Panc1 (cell line): ENCODE measurements at regions not wholly inside any gene's neighbourhood (a gene's known extent, or its start where the extent isn't known, plus 50 kb on each side); places are given as distances from the start of the nearest gene placed in this dataset.

Experiments used
- CTCF ChIP-seq: fragments of 450-650 bp; IDR thresholded peaks from 2 replicates; pipeline ENCODE4 v1.5.1; 2017; ENCODE audit warnings: mild to moderate bottlenecking
- POLR2AphosphoS5 ChIP-seq: IDR thresholded peaks from 2 replicates; pipeline ENCODE4 v1.6.1; 2012; ENCODE audit warnings: mild to moderate bottlenecking, low read depth, low read length, moderate library complexity
- TCF7L2 ChIP-seq: IDR thresholded peaks from 2 replicates; pipeline ENCODE4 v1.6.1; 2011; ENCODE audit warnings: mild to moderate bottlenecking, low read depth, low read length, inconsistent platforms
- TF ChIP-seq, protein P1 (sequence below), 2 experiments: IDR thresholded peaks; 2 replicates each; pipeline ENCODE4 v1.6.1; 2011 to 2012; ENCODE audit warnings: low read depth in 2 of 2, control low read depth in 1 of 2, low read length in 1 of 2, mild to moderate bottlenecking in 1 of 2, moderate library complexity in 1 of 2; ENCODE audit not compliant: insufficient read depth in 1 of 2

DNA sequence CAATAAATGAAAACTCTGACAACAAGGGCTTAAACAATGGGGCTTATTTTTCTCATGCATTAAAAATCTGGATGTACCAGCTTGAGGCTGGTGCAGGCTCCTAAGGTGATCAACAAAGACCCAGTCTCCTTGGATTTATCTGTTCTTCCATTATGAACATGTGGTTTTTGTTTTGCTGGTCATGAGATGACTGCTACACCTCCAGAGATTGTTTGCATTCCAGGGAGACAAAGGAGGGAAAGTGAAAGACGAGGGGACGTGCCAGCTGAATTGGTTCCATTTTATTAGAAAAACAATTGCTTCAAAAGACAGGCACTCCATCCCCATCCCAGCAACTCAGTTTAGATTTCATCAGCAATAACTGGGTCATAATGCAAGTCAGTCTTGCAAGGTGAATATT lies 90.9 kb upstream of the KCNK1 start:
- TF ChIP-seq CTCF (no peak), TCF7L2 (no peak), POLR2AphosphoS5 (no peak)
- TF ChIP-seq, protein P1, sequence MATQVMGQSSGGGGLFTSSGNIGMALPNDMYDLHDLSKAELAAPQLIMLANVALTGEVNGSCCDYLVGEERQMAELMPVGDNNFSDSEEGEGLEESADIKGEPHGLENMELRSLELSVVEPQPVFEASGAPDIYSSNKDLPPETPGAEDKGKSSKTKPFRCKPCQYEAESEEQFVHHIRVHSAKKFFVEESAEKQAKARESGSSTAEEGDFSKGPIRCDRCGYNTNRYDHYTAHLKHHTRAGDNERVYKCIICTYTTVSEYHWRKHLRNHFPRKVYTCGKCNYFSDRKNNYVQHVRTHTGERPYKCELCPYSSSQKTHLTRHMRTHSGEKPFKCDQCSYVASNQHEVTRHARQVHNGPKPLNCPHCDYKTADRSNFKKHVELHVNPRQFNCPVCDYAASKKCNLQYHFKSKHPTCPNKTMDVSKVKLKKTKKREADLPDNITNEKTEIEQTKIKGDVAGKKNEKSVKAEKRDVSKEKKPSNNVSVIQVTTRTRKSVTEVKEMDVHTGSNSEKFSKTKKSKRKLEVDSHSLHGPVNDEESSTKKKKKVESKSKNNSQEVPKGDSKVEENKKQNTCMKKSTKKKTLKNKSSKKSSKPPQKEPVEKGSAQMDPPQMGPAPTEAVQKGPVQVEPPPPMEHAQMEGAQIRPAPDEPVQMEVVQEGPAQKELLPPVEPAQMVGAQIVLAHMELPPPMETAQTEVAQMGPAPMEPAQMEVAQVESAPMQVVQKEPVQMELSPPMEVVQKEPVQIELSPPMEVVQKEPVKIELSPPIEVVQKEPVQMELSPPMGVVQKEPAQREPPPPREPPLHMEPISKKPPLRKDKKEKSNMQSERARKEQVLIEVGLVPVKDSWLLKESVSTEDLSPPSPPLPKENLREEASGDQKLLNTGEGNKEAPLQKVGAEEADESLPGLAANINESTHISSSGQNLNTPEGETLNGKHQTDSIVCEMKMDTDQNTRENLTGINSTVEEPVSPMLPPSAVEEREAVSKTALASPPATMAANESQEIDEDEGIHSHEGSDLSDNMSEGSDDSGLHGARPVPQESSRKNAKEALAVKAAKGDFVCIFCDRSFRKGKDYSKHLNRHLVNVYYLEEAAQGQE (IDR thresholded peaks at IDR 0.05; ENCODE audit: insufficient read depth in 1 of 2, low read depth in 2 of 2, low read length in 1 of 2): no peak
